ENCODE measurements at regions not wholly inside any gene's neighbourhood (a gene's known extent, or its start where the extent isn't known, plus 50 kb on each side); places are given as distances from the start of the nearest gene placed in this dataset.

DNA sequence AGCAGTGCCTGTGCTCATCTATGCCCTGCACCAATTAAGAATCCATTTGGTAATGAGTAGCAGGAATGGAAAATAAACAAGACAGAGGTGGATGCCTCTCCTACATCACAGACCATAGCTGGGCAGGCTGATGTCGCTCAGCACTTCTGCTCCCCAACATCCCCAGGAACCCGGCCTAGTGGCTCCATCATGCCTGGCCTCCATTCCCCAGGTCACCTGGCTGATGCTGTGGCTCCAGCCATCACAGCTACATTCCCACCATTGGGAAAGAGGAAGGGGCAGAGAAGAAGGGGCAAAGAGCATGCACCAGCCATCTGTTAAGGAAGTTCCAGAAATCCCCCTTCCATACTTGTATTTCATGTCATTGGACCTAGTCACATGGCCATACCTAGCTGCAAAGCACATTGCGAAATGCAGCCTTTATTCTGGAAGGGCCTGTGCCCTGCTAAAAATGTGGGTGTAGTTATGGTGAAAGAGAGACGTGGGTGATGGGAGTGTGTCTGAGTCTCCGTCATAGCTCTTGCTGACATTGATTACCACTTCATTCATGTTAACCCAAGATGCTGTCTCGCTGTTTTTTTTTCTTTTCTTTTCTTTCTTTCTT lies 86.1 kb upstream of the ADAMTS2 start:
- no peak for DNase-seq (ENCODE audit: low read depth in 4 of 4, low spot score in 2 of 4)

DNA sequence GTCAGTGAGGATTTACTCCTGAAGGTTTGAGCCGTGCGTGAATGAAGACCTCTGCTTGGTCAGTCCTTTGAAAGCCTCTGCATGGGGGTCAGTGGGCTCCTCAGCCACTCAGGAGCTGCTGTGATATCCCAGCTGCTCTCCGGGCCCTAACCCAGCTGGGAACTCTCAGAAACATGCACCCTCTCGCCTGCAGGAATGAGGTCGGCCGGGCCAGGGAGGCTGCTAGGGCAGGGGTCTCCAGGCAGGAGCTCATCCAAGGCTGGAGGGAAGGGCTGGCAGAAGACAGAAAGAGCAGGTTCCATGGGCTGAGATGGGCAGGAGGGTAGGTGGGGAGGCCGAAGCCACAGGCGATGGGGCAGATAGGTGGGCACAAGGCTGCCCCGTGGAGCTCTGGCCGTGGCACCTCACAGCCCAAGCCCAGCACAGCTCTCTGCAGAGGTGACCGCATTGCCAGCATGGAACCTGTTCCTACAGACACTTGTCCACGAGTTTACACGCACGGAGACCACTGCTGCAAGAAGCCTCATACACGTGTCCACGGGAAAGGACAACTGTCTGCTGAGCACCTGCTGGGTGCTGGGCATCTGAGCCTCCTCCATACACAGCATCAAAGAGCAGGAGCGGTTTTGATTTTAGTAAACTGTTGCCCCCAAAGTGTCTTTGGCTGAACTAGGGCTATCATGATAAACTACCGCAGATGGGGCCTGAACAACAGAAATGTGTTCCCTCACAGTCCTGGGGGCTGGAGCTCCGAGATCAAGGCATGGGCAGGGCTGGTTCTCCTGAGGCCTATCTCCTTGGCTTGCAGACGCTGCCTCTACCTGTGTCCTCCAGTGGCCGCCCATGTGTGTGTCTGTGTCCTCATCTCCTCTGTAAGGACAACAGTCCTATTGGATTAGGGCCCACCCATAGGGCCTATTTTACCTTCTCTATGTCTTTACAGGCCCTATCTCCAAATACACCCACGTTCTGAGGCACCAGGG lies 85.2 kb upstream of the ADAMTS2 start:
- DNase-seq (ENCODE audit: low read depth in 4 of 4, low spot score in 2 of 4): no peak

DNA sequence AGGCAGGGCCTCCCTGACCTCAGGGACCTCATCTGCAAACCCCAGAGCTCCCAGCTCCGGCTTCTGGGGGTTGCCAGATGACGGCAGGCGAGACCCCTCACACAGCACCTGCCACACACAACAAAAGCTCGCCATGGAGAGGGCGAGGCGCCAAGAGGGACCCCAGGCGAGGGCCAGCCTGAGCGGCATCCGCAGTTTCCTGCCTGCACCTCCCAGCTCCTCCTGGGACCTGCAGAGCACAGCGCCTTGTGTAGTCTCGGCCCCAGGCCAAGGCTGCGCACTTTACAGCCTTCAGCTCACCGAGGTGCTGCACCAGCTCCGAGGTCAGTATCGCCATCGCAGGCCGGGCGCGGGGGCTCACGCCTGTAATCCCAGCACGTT lies 82.4 kb upstream of the ADAMTS2 start:
- no peak for DNase-seq (ENCODE audit: low read depth in 4 of 4, low spot score in 2 of 4)

DNA sequence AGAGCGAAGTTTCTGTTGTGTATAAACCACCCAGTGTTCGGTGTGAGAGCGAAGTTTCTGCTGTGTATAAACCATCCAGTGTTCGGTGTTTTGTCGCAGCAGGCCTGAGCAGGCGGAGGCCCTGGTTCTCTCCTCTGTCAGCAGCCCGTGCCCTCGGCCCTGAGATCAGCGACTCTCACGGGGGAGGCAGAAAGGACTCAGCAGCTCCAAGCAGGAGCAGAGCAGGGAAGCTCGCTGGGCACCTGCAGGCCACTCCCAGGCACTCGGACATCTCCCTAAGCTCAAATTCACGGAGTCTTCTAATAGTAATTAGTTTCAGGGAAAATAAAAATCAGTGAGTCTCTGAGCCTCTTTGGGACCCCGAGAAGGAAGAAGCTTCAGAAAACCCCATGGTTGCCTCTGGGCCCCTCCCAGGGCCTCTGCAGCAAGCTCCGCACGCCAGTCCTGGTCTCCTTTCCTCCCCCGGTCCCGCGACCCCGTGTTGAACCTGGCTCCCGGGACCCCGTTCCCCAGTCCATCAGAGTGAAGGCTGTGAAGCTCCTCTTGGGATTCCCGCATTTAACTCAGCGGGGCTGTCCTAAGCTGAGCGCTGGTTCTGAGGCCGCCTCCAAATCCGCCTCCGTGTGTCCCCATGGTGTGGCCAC lies 81.9 kb upstream of the ADAMTS2 start:
- DNase-seq (ENCODE audit: low read depth in 4 of 4, low spot score in 2 of 4): no peak

DNA sequence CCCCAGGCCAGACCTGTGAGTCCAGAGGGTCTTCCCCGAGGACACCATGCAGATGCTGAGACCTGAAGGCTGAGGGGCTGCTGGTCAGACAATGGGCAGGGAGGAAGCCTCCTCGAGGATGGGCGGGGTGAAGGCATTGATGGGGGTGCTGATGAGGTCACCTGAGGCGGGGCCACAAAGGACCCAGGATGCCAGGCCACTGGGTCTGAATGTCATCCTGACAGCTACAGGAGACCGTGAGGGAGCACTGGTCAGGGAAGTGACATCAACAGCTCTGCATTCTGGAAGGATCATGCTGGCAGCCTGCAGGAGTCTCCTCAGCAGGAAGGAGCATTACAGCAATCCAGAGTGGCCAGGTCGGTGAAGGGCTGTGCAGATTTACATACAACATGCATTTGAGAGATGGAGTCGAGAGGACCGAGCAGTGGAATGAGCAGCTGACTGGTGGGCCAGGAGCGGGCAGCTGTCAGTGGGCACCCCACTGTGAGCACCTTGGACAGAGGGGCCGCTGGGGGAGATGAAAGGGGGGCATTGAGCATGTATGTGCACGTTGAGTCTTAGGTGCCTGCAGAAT lies 77.7 kb upstream of the ADAMTS2 start:
- DNase-seq (ENCODE audit: low read depth in 4 of 4, low spot score in 2 of 4): no peak

DNA sequence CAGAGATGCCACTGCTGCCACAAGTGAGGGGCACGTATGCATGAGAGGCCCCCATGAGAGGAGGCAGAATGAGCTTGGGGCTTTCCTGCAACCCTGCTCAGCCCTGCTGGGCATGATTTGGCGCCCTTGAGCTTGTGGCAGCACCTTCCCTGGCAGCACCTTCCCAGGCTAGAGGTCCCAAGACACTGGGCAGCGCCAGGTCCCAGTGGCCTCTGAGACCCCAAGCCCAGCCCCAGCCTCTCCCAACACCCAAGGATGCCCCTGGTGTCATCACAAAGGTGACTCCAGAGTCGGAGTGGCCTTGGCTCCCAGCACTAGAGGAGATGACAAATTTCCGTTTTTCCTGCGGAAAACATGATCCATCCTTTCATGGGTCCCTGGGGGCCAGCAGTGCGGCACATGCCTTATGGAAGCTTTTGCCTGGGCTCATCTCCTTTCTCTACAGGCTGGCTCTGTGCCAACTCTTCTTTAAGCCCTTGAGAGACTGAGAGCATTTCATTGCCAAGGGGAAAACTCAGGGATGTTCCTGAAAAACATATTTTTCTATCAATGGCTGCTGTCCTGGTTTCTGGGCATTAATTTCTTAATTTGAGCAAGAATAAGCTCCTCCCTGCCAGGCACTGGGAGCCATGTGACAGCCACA lies 77.1 kb upstream of the ADAMTS2 start:
- no peak for DNase-seq (ENCODE audit: low read depth in 4 of 4, low spot score in 2 of 4)

DNA sequence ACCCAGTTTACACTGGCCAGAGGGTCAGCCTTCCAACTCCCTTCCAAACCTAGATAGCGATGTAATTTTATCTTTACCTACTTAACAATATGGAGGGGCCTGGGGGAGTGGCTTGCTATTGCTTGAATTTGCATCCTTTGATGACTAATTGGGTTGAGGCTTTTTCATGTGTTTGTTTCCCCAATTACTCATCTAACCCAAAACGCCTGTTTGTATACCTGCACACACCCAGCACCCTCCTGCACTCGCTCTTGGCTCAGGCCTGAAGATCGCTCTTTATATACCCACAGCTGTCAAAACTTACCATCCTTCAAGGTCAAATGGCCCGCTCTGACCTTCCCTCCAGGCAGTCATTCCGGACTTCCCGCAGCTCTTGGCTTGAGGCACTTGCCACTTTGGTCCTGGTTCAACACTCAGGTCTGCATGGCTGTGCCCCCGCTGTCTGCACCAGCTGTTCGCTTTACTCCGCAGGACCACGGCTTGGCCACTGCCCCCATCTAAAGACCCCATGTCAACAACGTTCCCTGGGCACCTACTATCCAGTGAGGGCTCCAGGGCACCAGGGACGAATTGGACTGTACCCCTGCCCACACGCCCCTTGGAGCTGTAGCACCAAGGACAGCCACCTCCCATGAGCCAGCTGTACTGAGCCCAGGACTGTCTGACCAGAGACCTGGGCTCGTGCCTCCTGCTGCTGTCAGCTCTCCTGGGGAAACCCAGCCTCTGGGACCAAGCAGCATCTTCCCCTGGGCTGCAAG lies 76.1 kb upstream of the ADAMTS2 start:
- no peak for DNase-seq (ENCODE audit: low read depth in 4 of 4, low spot score in 2 of 4)

DNA sequence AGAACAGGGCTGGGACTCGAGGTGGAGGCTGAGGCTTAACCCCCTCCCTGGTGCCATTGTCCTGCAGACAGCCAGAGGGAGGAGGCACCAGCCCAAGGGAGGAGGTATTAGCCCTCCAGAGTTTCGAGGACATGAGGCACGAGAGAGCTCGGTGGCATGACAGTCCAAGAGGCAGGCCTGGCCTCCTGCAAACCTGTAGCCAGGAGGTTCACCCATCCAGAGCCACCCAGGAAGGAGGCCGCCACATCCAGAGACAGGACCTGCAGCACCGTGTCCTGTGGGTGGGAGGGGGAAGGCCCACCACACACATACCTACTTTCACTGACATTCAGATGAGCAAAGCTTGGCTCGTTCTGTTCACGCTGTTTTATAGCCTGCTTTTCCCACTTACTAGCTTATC lies 75.2 kb upstream of the ADAMTS2 start:
- no peak for DNase-seq (ENCODE audit: low read depth in 4 of 4, low spot score in 2 of 4)

DNA sequence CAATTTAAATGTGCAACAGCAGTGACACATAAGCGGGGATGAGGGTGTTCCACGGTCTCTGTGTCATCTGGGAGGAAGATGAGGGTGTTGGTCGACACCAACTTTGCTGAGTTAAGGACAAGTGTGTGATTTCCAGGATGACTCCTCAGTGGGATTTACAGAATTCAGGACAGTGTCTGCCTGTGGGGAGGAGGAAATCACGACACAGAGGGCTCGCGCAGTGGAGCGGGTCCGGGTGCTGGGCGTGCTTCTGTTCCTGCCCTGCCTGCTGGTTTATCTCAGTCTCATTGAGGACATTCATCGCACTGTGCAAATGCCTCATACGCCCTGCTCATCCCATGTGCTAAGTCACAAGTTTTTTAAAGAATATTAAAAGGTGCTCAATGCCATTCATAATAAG lies 73.7 kb upstream of the ADAMTS2 start:
- no peak for DNase-seq (ENCODE audit: low read depth in 4 of 4, low spot score in 2 of 4)

DNA sequence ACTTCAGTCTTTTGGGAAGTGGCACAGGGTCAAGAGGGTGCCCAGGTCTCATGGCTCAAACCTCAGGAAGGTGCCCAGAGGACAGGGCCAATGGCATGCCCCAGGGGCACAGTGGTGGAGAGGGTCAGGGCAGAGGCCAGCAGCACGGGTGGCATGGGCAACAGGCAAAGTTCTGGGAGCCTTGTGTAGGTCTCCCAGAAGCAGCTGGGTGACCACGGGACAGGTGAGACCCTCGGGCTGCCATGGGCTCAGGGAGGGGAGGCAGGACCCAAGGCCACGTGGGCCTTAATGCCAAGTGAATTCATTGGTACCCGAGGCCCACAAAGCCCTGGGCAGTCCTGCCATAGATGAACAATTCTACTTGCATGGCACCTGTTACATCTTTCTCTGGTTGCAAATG lies 72.4 kb upstream of the ADAMTS2 start:
- no peak for DNase-seq (ENCODE audit: low read depth in 4 of 4, low spot score in 2 of 4)

DNA sequence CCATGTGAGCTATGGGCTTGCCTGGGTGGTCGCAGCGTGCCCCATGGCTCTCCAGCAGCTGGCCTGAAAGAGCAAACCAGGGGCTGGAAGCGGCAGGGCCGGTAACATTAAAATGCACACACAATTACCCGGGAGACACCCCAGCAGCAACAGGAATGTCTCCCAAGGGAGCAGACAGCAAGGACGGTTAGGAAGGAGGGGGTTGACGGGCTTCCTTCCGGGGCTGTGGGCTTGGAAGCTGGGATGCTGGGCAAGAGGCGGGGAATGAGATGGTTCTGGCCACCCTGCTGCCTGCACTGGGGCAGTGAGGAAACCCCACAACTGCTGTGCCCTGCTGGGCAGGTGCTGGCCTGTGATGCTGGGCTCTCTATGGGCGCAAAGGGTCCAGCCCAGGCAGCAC lies 71.8 kb upstream of the ADAMTS2 start:
- no peak for DNase-seq (ENCODE audit: low read depth in 4 of 4, low spot score in 2 of 4)

DNA sequence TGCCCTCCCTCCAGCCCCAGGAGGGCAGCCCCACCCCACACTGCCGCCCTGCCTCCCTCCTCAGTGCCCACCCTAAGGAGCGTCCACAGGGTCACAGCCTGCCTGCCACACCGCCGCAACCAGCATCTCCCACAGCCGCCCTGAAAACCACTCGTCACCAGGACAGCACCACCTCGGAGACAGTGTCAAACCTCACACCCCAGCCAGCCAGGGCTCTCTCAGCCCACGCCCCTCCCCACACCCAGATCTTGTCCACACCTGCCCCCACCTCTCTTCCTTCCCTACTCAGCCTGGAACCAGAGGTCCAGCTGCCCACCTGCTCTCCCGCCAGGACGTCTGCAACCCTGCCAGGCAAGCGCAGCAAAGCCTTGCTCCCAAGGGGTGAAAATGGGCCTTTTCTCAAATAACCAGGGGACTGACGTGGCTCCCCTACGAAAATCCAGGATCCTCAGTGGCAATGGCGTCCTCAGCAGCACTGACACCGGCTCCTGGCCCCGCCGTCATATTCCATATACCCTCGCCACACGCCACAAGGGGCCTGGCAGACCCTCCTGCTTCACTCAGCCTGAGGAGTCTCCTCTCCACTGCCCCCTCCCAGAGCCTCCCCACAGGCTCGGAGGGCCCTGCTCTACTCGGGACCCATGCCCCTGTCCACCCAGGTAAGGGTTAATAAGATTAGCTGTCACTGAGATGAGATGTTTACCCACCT lies 71.0 kb upstream of the ADAMTS2 start:
- DNase-seq (ENCODE audit: low read depth in 4 of 4, low spot score in 2 of 4): no peak

DNA sequence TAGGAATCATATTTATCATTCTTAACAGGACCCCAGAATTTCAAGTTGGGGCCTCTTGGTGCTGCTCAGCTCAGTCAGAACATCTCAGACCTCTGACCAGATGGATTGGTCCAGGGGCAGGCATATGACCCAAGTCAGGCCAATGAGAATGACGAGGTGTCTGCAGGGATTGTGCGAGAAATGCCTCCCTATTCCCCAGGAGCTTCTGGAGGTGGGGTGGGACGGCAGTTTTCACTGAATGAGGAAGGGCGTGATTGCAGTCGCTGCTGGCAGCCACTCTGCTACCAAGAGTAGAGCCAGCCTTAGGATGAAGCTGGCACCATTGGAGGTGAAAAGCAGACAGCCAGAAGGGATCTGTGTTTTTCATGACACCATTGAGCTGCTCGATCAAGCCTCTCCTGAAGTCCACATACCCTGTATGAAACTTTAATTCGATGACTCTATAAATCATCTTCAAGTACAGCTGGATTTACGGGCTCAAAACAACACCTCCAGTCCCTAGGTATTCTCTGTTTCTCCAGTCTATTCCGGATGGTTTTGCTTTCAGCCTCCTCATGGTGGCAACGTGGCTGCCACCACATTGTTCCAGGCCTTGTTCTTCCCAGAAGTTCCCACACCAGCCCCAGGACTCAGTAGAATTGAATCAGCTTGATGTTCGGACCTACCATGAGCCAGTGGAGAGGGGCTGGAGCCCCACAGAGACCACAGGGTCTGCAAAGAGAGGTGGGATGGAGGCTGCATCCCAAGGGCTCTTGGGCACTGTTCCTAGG lies 70.2 kb upstream of the ADAMTS2 start:
- DNase-seq (ENCODE audit: low read depth in 4 of 4, low spot score in 2 of 4): no peak

DNA sequence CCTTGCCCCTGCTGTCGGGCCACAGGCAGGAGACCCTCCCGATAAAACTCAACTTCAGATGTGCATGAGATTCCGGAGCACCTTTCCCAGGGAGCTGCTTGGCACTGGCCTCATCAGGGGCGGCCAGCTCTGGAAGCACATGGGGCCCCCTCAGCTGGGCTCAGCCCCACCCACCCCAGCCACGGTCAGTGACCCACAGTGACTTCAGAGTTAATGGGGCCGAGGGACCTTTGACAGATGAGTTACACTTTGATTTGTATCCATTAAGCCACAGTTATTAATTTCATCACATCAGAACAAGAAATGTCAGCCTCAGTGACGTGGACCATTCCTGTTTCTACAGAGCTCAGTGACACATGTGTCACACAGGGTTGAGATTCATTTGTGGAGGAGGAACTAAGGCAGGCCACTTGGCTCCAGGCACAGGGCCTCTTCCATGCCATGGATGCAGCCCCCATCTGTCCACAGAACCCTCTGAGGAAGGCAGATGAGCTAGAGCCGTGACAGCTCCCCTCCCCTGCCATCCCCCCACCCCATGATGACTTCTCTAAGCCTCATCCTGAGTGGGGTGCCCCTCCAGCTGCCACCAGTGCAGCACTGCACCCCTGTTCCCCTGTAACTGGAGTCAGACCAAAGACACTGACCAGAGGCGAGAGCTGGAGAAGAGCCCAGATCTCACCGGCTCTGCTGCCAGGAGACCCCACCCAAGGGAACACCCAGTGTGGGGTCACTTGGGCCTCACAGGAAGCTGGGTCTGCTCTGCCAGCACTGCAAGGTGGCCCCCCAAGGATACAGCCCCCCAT lies 69.4 kb upstream of the ADAMTS2 start:
- DNase-seq (ENCODE audit: low read depth in 4 of 4, low spot score in 2 of 4): no peak

DNA sequence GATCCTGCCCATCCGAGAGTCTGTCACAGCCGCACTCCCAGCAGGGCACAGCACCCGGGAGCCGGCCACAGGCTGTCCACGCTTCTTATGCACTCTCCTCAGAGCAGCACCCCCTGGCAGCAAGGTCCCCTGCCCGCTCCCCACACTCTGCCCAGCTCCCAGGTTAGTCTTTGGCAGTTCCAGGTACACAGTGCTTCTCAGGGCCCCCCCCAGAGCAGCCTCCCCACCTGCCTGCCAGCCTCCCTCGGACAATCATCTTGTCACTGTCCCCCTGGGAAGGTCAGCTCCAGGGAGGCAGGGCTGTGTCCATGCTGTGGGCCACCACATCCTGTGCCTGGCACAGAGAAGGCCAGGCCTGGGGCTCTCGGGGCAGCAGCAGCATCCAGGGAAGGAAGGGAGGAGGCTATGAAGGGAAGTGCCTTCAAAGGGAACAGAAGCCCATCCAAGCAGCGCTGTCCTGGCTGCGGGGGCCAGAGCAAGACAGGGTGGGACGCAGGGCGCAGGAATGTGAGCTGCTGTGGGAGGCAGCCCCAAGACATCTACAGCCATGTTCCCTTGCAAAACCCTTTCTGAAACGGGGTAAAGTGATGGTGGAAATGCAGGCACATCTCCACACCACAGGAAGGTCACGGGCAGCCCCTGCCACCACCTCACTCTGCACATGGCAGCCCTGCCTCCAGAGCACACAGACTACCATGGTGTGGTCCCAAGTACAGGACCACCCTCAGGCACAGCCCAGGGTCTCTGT lies 68.6 kb upstream of the ADAMTS2 start:
- no peak for DNase-seq (ENCODE audit: low read depth in 4 of 4, low spot score in 2 of 4)

DNA sequence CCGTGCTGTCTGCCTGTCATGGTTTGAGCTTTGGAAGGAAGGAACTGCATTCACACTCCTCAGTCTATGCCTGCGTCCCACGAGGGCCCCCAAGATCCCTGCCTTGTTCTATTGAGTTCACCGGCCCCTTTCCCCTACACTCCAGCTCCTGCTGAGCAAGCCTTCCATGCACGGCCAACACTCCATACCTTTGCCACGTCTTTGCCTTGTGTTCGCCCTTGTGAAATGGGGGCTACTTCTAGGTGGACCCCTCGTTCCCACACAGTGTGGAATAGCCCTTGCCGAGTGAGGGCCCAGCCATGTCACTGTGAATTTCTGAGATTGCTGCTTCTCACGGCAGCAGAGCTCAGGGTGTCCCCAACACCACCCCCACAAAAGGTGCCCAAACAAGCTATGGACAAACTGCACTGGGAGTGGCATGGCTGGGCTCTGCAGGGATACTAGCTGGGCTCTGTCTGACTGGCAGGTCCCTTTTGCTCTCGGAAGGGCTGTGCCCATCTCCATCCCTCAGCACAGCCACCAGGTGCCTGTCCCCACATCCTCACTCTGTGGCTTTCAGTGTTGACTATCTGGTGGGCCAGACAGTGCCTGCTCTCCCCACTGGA lies 67.9 kb upstream of the ADAMTS2 start:
- DNase-seq (ENCODE audit: low read depth in 4 of 4, low spot score in 2 of 4): no peak
